ENCODE measurements at regions not wholly inside any gene's neighbourhood (a gene's known extent, or its start where the extent isn't known, plus 50 kb on each side); places are given as distances from the start of the nearest gene placed in this dataset.

DNA sequence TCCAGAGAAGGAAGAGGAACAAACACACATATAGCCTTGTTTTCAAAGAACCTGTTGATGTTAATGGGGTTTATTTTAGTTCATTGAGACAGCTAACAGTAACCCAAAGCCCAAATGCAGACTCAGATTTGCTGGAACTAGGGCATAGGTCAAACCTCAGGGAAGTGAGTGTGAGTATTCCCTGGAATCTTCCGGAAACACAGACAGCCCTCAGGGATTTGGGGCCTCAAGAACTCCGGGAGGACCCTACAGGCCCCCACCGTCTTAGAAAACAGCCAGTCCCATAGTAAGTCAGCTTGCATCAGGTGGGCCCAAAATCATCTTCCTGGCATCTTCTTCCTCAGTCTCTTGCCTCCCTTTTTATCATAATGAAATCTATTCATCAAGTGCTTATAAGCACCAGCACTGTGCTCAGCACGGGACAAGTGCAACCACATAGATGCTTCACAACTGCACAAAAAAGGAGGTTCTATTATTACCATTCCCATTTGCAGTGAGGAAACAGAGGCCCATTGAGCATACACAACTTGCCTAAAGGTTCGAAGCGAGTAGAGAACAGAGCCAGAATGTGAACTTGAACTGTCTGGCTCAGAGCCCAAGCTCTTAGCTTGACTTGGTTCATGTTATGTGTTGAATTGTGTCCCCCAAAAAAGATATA, 50.2 kb upstream of the BCL11A start:
- no peak for DNase-seq

DNA sequence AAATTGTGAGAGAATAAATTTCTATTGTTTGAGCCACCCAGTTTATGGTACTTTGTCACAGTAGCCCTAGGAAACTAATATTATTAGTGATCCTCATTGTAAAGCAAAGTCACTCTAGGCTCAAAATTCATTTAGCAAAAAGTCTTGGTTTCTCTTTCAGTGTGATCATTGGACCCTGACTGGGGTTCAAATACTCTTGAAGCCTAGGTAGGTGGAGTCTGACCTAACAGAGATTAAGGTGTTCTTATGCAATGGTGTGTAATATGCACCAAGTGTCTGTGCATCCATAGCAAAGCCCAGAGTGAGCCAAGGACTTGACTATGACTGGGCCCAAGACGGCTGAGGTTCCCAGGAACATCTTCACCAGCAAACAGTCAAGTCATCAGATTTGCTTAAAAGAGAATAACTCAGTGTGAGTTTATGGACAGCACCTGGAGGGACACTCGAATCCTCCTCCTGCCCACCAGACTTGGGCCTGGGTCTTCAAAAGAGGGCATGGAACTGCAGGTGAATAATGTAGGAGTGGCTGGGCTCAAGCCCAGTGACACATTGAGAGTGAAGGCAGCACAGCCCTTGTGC, 51.1 kb upstream of the BCL11A start:
- DNase-seq, result no peak

DNA sequence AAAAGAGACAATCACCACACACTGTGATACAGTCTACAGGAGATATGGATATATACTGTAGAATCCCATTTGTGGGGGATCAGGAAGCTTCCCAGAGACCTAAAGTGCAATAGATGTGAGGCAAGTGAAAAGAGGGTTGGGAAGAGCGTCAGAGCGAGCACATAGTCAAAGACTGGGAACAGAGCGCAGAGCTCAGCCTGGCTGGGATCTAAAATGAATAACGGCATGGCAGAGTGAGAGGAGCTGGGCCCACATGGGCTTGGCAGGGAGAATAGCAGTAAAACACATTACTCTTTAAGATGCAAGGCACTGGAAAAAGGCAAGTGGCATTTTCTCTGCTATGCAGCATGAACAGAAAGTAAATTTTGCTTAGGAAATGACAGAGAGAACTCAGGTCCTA, 52.4 kb upstream of the BCL11A start:
- no peak for DNase-seq

DNA sequence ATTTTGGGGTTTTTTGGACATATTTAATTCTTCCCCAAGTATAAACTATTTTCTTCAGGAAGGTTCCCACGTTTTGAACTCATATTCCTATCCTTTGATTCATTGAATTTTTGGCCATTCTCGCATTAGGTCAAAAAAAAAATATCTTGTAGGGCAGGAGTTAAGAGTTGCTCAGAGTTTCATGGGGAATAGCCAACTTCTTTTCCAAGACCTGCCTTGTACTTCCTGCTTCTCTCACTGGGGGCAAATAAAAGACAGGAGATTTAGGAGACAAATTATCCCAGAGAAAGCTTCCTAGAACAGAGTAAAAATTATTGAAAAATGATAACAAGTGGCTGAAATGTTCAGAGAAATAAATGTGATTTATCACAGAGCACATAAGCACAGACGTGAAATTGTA, 55.2 kb upstream of the BCL11A start:
- no peak for DNase-seq

DNA sequence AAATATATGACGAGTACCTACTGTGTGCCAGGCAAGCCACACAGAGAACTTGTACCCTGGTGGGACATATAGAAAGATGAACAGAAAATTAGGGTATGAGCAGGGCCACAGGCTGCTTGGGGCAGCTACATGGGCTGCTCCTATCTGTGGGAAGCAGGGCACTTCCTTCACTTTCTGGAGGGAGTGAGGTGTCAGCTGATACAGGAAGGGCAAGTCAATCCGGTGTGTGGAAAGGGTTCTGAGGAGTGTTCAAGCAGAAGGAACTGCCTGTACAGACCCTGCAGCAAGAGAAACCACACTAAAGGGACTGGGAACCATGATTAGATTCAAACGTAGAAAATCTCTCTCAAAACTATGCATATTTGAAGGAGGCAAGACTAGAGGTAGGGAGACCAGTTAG, 58.6 kb upstream of the BCL11A start:
- no peak for DNase-seq

DNA sequence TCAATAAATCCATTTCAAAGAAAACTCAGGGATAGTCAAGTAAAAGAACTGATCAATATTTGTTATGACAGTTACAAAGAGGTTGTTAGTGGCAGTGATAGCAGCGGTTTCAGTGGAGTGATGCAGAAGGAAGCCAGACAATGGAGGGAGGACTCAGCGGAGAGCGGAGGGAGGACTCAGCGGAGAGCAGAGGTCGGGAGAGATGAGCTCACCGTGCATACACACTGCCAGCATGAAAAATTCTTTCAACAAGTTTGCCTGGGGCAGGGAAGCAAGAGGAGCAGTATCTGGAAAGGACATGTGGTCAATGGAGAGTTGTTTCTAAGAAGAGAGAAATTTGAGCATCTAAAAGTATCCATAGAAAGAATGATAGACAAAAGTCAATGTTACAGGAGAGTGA, 60.9 kb upstream of the BCL11A start:
- DNase-seq, result no peak

DNA sequence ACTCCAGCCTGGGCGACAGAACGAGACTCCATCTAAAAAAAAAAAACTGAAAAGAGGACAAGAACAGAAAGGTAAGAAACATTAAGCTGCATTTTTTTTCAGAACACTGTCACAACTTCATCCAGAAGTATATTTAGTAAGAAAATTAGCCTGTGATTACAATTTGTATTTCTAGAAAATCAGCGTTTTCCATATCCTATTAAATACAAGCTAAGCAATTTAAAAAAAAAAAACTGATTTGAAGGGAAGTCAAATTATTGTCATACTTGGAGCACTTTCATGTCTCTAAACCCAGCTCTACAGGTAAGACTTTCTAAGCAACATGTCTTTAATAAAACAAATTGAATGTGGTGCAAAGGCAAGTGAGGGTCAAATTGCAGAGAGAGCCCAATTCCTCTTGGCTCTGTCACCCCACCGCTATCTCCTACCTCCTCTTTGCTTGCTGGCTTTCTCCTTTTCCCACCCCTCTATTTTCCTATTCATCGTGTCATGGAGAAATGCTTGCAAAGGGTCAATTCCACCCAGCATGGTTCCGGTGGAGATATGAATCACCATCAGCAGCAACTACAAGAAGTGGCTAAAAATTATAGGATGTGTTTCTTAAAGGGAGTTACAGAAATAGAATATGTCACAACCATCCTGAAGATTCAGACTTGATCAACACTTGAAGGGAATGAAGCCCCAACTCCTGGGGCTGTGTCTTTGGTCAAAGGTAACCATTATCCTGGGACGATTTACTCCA, 68.4 kb upstream of the BCL11A start:
- DNase-seq, result no peak

DNA sequence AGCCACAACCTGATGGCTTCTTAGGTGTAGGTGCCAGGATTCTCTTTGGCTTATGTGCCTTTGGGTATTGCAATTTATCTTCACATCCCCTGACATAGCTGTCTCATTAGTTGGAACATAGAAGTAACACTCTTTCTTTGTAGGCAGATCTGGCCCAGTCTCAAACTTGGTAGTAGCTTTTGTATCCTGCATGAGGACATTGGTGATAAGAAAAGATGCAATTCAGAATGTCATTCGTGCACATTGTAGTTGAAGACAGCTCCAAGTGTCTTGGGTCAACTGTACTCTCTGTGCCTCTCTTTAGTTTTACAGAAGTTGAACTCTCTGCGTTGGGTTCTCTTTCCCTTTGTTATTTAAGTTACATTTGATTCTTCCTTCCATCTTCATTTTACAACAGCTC, 69.6 kb upstream of the BCL11A start:
- no peak for DNase-seq

DNA sequence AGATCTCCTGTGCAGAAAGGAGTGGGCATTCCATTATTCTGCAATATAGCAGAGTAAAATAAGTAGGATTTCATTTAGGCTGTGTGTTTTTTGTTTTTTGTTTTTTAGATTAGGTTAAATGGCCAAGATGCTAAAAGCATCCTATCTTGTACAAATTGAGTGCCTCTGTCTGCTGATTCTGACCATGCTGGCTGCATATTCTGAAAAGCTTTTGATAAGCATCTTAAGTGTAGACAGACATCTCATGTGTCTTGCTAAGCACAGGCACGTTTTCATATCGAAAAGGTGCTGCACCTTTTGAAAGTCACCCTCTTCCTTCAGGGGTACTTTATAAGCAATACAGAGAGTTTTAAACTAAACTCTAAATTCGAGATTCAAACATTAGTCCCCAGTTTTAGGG, 74.0 kb upstream of the BCL11A start:
- DNase-seq, result no peak

DNA sequence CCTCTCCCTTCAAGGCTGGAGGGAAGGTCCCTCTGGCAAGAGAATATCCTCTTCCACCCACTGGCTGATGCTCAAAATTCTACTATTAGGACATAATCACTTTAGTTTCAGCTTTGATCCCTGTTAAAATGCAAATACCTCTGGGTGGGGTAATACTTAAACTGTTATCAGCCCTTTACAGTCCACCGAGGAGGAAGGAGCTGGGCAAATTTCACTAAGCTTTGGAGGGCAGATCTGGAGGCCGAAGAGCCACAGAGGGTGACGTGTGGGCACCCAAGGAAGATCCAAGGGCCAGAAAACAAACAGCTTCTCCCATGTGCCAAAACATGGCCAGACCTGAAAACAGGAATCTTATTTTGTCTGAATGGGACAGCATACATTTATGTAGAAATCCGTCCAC, 74.6 kb upstream of the BCL11A start:
- no peak for DNase-seq

DNA sequence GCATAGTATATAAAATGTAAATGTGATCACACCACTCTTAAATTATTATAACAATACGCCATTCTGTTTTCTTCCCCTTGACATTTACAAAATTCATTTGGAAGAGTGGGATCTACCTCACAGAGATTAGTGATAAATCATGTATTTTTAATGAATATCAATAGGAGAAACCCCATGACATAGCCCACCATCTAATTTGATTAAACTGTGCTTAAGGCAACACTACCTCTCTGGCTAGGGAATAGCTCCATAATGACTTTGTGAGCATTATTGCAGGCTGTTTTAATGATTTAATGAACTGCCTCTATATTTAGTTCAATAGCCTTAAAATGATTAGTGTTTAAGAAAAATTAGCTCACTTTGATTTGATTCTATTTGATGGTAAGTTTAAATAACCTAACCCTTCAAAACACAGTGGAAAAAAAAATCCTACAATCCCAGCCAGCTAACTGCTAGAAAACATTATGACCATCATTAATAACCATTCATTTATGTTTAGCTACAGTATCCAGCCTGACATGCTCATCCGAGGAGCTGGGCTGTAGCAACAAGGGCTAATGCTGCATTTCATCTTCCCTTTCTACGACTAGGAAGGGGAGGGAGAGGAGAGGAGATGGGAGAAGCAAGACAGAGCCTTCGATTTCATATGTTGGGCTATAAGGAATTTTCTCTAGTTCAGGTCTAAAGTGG, 75.3 kb upstream of the BCL11A start:
- no peak for DNase-seq

DNA sequence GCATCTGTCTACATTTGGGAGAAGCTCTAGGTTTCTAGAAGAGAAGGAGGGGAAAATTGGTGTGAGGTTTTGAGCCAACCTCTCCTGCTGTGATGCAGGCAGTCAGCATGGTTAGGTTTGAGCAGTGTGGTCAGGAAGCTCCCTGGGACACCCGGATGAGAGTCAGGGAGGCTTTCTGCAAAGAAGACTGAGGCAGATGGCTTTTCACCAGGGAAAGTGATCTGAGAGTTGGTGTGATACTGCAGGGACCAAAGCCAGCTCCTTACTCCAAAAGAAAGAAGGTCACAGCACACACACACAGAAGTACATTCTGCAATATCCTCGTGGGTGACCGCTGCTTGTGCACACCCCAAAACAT, 75.8 kb upstream of the BCL11A start:
- no peak for DNase-seq

DNA sequence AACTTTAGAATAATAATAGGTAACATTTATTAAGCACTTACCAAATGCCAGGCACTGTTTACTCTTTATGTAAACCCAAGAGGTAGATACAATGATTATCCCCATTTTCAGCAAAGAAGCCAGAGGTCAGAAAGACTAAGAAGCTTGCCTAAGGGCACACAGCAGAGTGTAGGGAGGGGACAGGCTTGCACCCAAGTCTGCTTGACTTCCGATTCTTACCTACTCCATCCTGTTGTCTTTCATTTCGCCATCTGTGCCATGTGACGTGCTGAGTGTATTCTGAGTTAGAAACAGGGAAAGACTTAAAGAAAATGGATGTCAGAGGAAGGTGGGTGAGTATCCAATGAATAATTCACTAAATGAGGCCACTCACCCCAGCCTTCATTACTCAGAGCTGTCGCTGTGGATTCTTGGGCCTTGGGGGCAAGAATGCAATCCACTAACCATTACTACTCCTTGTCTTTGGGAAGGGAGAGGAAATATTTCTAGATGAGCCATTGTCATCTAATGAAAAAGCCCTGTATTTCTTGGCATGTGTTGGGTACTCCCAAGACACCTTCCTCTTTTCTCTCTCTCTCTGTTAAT, 76.4 kb upstream of the BCL11A start:
- DNase-seq, result no peak

DNA sequence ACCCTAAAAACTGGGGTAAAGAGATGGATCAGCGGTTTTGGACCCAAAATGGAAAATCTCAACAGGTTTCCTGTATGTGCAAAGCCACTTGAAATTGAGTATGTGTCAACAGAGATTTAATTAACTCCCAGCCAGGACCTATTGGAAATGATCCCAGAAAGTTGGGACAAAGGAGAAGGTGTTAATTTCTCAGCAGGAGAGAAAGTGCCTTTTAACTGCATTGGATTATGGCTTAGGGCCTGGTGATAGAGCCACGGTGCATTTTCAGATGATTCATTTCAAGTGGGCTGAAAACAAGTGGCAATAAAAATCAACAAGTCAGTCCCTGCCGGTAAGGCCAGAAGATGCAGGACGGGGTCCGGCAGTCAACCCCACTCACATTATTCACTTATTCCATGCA, 80.2 kb upstream of the BCL11A start:
- no peak for DNase-seq

DNA sequence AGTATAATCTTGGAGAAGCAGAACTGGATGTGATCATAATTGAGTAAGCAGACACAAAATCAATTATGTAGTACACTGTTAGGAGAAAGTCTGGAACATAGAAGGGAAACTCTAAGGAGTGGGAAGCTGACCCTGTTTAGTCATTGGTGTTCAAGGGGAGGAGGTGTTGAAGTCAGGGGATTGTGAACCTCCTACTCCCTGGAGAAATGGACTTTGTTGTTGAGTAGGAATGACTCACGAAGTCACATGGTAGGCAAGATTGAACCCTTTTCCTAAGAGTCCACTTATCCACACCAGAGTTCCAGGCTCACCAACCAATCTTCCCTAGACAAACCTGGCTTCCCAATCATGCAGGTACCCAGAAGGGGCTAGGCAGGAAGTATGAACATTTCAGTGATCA, 81.0 kb upstream of the BCL11A start:
- no peak for DNase-seq

DNA sequence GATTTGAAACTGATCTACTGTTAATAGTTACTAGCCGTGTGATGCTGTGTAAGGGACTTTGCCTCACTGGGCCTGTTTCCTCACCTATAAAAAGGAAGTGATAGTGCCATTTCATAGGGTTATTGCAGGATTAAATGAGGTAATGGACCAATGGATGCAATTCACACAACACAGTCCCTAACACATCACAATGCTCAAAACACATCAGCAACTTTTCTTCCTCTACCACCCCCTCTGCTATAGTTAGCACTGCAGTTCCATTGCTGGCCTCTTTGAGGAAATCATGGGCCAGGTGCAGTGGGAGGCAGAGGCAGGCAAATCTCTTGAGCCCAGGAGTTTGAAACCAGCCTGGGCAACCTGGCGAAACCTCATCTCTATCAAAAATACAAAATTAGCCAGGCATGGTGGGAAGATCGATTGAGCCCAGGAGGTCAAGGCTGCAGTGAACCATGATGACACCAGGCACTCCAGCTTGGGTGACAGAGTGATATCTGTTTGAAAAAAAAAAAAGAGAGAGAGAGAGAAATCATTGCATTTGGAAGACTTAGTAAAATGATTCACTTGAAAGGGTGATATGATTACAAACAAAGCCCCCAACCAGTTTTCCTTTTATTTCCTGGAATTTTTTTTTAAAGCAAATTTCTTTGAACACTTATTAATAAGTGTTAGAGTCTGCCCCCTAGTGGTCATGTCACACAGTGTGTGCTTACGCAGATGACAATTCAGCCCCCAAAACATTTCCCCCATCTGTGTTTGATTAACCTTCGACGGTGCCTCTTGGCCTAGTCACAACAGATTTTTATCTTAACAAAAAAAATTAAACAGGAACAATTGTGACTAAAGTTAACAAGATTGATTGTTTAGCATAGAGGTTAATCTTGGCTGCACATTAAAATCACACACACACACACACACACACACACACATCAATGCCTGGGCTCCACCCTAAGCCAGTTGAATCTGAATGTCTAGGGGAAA, 88.6 kb upstream of the BCL11A start:
- DNase-seq, result peak; percentile 40

DNA sequence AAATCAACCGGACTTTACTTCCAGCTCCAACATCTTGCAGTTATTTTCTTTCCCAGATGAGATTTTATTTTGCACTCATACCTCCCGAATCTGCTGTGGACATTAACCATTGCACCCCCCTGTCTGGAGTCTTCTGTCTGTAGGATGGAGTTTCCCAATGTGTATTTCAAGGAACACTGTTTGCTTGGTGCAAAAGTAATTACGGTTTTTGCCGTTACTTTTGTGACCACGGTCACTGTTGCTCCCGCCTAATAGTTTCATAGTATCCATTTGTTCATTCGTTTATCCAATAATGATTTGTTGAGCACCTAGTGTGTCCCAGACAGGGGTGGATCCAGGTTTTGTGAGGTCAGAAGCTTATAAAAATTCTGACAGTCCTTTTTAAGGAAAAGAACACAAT, 90.3 kb upstream of the BCL11A start:
- no peak for DNase-seq

DNA sequence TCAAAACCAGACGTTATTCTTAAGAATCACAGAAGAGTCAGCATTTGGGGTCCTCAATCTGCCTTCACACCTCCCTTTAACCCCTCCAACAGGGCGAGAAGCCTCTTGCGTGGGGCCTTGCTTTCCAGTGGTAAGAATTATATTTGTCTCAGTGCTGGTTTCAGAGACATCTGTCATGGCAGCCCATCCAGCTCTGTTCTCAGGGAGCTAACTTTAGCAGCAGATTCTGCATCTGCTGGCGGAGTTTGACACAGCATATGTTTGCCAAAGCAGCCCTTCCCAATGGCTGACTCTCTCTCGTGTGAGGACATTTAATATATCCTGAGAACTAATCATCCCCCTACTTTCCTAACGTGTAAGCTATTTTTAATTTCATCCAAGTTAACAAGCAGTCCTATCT, 91.5 kb upstream of the BCL11A start:
- DNase-seq, result no peak

DNA sequence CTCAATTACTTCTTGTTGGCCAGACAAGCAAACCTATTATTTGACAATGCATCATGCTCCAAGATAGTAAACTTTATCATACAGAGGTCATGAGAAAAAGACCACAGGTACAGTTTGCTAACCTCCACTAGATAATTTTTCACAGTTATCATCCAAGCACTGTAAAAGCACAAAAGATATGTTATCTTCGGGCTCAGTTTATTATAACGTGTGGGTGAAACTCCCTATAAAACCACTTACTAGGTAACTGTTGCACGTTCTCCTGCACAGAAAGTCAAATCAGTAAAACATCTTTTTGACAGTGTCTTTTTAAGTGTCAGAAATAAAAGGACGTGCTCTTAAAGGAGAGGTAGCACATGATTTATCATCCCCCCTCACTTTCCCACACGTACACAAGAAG, 94.7 kb upstream of the BCL11A start:
- no peak for DNase-seq

DNA sequence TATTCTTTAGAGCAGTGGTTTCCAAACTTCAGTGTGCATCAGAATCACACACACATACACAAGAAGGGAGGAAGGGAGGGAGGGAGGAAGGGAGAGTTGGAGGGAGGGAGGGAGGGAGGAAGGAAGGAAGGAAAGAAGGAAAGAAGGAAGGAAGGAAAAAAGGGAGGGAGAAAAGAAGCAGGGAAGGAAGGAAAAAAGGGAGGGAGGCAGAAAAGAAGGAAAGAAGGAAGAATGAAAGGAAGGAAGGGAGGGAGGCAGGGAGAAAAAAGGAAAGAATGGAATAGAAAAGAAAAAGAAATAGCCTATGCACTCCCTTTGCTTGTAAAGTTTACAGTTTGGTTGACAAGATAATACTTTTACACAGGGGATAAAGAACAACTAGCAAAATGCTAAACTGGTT, 96.3 kb upstream of the BCL11A start:
- DNase-seq, result no peak

DNA sequence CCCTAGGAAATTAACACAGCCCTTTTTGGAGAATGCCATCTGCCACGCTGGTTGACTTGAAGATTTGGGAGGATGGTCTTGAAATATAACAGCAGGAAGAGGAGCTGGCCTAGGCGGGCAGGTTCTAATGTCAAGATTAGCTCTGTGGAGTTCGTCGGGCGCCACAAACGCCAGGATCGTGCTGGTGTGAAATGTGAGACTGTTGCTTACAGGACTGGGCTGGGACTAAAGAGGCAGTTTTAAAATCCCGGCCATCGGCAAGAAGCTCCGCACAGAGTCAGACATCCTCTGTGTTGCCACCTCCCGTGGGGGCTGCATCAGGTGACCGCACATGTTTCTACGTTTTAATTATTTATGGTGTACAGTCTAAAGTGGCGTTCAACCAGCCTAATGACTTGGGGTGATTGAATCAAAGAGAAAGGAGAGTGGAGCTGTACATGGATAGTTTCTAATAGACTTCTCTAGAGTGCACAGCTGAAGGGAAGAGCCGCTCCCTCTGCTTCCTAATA, 99.4 kb upstream of the BCL11A start:
- DNase-seq, result no peak

DNA sequence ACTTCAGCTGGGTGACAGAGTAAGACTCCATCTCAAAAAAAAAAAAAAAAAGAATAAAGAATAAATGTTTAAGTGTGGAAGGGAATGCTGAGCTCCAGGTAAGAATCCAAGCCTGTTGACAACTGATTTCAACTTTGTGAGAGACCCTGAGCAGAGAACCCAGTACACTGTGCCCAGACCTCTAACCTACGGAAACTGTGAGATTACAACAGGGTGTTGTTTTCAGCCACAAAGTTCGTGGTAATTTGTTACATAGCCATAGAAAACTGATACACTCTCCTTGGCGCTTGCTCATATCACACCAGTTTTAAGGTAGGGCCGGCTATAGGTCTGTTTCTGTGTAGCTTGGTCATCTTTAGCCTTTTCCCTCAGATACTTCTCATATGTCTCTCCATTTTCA, 98.4 kb upstream of the PAPOLG start:
- DNase-seq, result no peak
